ENCODE measurements at regions not wholly inside any gene's neighbourhood (a gene's known extent, or its start where the extent isn't known, plus 50 kb on each side); places are given as distances from the start of the nearest gene placed in this dataset.
"Not testable (repeated sequence)": the region's sequence is repeated elsewhere in the genome, so short reads cannot be mapped to it uniquely, and the experiment has no call there.

- DNase-seq, result no peak
Observed at GRCh38 chr7:46932306-46932675, 649.6 kb downstream of the TNS3 start.

GRCh38 chr7:46930366-46930765 lies 651.5 kb downstream of the TNS3 start:
- DNase-seq, result no peak

- DNase-seq, result no peak
Observed at GRCh38 chr7:46929359-46929758, 652.6 kb downstream of the TNS3 start.

GRCh38 chr7:46928719-46929118 lies 653.2 kb downstream of the TNS3 start:
- no peak for DNase-seq

- DNase-seq, result no peak
Observed at GRCh38 chr7:46927131-46927810, 654.6 kb downstream of the TNS3 start.

- DNase-seq, result no peak
Observed at GRCh38 chr7:46916581-46916980, 665.3 kb downstream of the TNS3 start.

GRCh38 chr7:46912692-46913091 lies 669.2 kb downstream of the TNS3 start:
- no peak for DNase-seq

DNA sequence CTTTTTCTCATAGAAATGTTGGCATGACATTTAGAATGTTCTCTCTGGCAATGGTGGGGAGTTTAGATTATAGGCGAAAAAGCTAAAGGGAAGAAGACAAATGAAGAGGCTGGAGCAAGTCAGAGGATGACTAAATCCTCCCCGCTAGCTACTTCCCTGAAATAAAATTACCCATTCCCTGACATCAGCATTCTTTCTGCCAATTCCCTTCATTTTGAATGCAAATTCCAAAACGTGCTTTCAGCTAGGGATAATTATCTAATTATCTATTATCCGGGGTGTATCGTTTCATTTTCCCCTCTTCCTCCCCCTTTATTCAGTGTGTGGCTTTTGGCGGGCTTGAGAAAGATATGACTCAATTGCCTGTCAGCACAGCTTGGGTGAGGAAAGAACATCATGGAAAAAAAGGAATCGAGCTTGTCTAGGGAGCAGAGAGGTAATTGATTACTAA lies 672.3 kb downstream of the TNS3 start:
- no peak for DNase-seq

DNA sequence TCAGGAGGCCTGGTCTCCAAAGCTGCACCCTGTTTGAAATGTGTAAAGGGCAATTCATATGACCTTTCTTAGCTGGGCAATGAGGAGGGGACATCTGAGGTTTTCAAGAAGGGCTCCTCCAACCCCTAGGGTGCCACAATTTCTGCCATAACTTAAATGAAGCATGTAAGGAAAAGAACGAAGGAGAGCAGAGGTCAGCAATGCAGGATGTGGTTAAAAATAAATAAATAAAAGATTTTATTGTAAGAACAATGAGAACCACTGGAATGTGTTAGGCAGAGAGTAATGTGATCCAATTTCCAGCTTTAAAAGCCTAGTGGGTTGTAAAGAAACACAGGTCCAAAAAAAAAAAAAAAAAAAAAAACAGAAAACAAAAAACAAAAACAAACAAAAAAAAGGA lies 673.1 kb downstream of the TNS3 start:
- DNase-seq, result no peak

- not testable (repeated sequence) for DNase-seq
Observed at GRCh38 chr7:46904523-46904922, 677.4 kb downstream of the TNS3 start.

- no peak for DNase-seq
Observed at GRCh38 chr7:46902463-46902862, 679.4 kb downstream of the TNS3 start.

- DNase-seq, result no peak
Observed at GRCh38 chr7:46900312-46901263, 681.3 kb downstream of the TNS3 start.

- DNase-seq, result no peak
Observed at GRCh38 chr7:46897381-46897780, 684.5 kb downstream of the TNS3 start.

DNA sequence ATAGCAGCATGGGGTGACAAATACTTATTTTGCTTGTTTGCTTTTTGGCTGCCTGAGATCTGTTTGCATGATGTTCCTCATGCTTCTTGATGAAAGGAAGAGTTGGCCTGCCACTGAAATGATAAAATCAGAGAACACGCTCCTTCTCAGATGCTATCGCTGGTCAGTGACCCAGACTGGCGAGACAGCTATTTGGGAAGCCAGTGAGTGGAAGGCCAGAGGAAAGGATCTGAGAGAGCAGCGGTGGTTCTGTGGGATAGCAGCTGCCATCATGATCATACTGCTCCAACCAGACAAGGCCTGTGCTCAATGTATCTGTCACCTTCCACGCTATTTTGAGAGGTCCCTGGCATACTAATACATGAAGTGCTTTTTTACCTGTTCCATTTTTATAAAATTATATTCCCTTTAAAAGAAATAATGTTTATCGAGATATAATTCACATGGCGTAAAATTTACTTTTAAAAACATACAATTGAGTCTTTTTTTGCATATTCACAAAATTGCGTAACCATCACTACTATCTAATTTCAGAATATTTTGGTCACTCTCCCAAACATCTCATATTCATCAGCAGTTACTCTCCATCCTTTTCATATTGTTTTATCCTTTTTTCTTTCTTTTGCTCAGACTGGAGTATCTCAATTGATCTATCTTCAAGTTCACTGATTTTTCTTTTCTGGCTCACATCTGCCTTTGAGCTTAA lies 695.1 kb downstream of the TNS3 start:
- DNase-seq, result no peak

GRCh38 chr7:46885167-46885566 lies 696.7 kb downstream of the TNS3 start:
- no peak for DNase-seq

DNA sequence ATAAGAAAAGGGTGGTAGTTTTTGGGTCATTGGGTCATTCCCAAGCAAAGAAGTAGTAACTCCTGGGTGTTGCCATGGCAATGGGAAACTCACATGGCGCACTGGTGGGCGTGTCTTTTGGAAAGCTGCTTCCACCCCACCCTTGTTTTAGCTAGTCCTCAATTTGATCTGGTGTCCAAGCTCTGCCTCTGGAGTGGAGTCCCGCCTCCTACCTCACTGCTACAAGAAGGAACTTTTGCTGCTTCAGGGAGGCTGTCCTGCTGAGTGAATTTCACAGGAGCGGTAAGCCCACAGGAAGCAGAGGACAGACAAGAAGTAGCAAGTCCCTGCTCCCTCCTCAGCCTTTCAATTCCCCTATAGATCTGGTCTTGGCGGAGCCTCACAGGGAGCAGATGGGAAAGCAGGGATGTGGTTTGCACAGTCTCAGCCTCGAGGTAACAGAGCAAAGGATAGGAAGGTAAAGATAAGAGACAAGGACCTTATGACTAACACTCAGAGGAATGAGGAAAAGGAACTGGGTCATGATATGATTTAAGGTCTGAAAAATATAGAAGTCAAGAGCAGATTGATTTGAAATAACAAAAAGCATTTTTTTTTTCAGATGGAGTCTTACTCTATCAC lies 700.3 kb downstream of the TNS3 start:
- no peak for DNase-seq

GRCh38 chr7:46880508-46881196 lies 701.3 kb downstream of the TNS3 start:
- DNase-seq, result no peak

- DNase-seq, result no peak
Observed at GRCh38 chr7:46879783-46880182, 702.1 kb downstream of the TNS3 start.

DNA sequence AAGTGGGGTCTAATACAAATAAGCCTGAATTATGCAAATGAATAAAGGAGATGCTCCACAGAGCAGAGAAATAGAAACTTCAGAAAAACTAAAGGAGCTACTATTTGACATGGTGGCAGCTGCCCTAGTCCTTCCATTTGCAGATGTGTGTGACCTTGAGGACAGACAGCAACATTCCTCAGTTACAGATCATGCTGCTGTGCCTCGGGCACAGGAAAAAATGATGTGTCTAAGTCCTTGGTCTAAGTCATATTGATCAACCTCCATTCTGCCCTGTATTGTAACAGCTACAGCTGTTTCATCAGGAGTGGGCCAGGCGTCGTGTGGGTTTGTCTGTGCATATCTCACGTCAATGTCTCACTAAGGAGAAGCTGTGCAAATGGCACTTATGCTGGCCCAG lies 710.4 kb downstream of the TNS3 start:
- DNase-seq, result no peak

DNA sequence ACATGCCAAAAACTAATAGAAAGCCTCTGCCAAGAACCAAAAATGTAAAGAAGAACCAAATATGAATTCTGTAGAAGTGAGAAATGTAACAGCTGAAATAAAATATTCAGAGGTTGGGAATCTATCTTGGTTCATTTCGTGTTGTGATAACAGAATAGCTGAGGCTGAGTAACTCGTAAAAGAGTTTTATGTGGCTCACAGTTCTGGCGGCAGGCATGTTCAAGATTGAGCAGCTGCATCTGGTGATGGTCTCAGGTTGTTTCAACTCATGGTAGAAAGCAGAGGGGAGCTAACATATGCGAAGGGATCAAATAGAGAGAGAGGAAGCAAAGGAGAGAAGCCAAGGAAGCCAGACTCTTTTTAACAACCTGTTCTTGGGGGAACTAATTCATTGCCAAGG lies 717.2 kb downstream of the TNS3 start:
- DNase-seq, result no peak

- DNase-seq, result no peak
Observed at GRCh38 chr7:46859963-46860475, 721.9 kb downstream of the TNS3 start.

GRCh38 chr7:46855851-46856250 lies 726.1 kb downstream of the TNS3 start:
- DNase-seq, result no peak

Data from CD4-positive, alpha-beta T cell treated with Interleukin-21 for 1 hour (primary cell).